HG03342 (cell line): ENCODE measurements at regions not wholly inside any gene's neighbourhood (a gene's known extent, or its start where the extent isn't known, plus 50 kb on each side); places are given as distances from the start of the nearest gene placed in this dataset.

Experiments used
- ATAC-seq: cut with Tn5 transposase; IDR thresholded peaks from one replicate; pipeline ENCODE4 v1.9.1; 2021; ENCODE audit warnings: mild to moderate bottlenecking, moderate library complexity; ENCODE audit not compliant: unreplicated experiment

GRCh38 chr3:168858327-168858726 lies 762.6 kb upstream of the GOLIM4 start:
- no peak for ATAC-seq

- ATAC-seq = no peak
Observed at GRCh38 chr3:168850109-168850508, 754.4 kb upstream of the GOLIM4 start.

GRCh38 chr3:168847291-168847883 lies 751.7 kb upstream of the GOLIM4 start:
- ATAC-seq = peak; percentile 57

GRCh38 chr3:168844894-168845482 lies 749.3 kb upstream of the GOLIM4 start:
- ATAC-seq = no peak

GRCh38 chr3:168844472-168844871 lies 748.7 kb upstream of the GOLIM4 start:
- ATAC-seq = no peak

GRCh38 chr3:168843481-168843880 lies 747.8 kb upstream of the GOLIM4 start:
- ATAC-seq = no peak

GRCh38 chr3:168839653-168840052 lies 743.9 kb upstream of the GOLIM4 start:
- no peak for ATAC-seq

- ATAC-seq = no peak
Observed at GRCh38 chr3:168834558-168834957, 738.8 kb upstream of the GOLIM4 start.

- no peak for ATAC-seq
Observed at GRCh38 chr3:168828943-168829342, 733.2 kb upstream of the GOLIM4 start.

GRCh38 chr3:168828536-168828935 lies 732.8 kb upstream of the GOLIM4 start:
- ATAC-seq = no peak

- ATAC-seq = no peak
Observed at GRCh38 chr3:168828014-168828413, 732.3 kb upstream of the GOLIM4 start.

- no peak for ATAC-seq
Observed at GRCh38 chr3:168824107-168824506, 728.4 kb upstream of the GOLIM4 start.

- no peak for ATAC-seq
Observed at GRCh38 chr3:168823466-168823865, 727.7 kb upstream of the GOLIM4 start.

GRCh38 chr3:168820810-168821415 lies 725.2 kb upstream of the GOLIM4 start:
- no peak for ATAC-seq

- no peak for ATAC-seq
Observed at GRCh38 chr3:168817177-168817576, 721.5 kb upstream of the GOLIM4 start.

GRCh38 chr3:168815946-168816345 lies 720.2 kb upstream of the GOLIM4 start:
- no peak for ATAC-seq

- ATAC-seq = no peak
Observed at GRCh38 chr3:168813225-168813802, 717.6 kb upstream of the GOLIM4 start.

GRCh38 chr3:168812234-168812633 lies 716.5 kb upstream of the GOLIM4 start:
- ATAC-seq = no peak

GRCh38 chr3:168808596-168808995 lies 712.9 kb upstream of the GOLIM4 start:
- ATAC-seq = no peak

GRCh38 chr3:168807448-168807847 lies 711.7 kb upstream of the GOLIM4 start:
- ATAC-seq = no peak

GRCh38 chr3:168806871-168807270 lies 711.1 kb upstream of the GOLIM4 start:
- ATAC-seq = no peak

GRCh38 chr3:168803536-168803935 lies 707.8 kb upstream of the GOLIM4 start:
- no peak for ATAC-seq
